HG03442 (cell line): ENCODE measurements at regions not wholly inside any gene's neighbourhood (a gene's known extent, or its start where the extent isn't known, plus 50 kb on each side); places are given as distances from the start of the nearest gene placed in this dataset.

ENCODE experiments used
- ATAC-seq: cut with Tn5 transposase; IDR thresholded peaks from one replicate; pipeline ENCODE4 v1.9.1; 2021; ENCODE audit warnings: mild to moderate bottlenecking, moderate library complexity; ENCODE audit not compliant: unreplicated experiment

- no peak for ATAC-seq
Observed at GRCh38 chr12:13843841-13844240, 137.6 kb downstream of the GRIN2B start.

GRCh38 chr12:13841358-13841757 lies 140.0 kb downstream of the GRIN2B start:
- ATAC-seq = no peak

GRCh38 chr12:13839365-13840336 lies 141.8 kb downstream of the GRIN2B start:
- ATAC-seq = no peak

GRCh38 chr12:13836099-13836498 lies 145.3 kb downstream of the GRIN2B start:
- no peak for ATAC-seq

GRCh38 chr12:13835652-13836051 lies 145.8 kb downstream of the GRIN2B start:
- no peak for ATAC-seq

- no peak for ATAC-seq
Observed at GRCh38 chr12:13834241-13834640, 147.2 kb downstream of the GRIN2B start.

- no peak for ATAC-seq
Observed at GRCh38 chr12:13817131-13817530, 164.3 kb downstream of the GRIN2B start.

GRCh38 chr12:13816394-13816793 lies 165.0 kb downstream of the GRIN2B start:
- no peak for ATAC-seq

GRCh38 chr12:13812168-13812567 lies 169.2 kb downstream of the GRIN2B start:
- no peak for ATAC-seq

- no peak for ATAC-seq
Observed at GRCh38 chr12:13811061-13811460, 170.3 kb downstream of the GRIN2B start.

GRCh38 chr12:13805041-13805440 lies 176.4 kb downstream of the GRIN2B start:
- ATAC-seq = no peak

GRCh38 chr12:13801543-13801942 lies 179.9 kb downstream of the GRIN2B start:
- no peak for ATAC-seq

- ATAC-seq = no peak
Observed at GRCh38 chr12:13799574-13799973, 181.8 kb downstream of the GRIN2B start.

GRCh38 chr12:13798162-13798561 lies 183.2 kb downstream of the GRIN2B start:
- ATAC-seq = no peak

- no peak for ATAC-seq
Observed at GRCh38 chr12:13794706-13795105, 186.7 kb downstream of the GRIN2B start.

- ATAC-seq = no peak
Observed at GRCh38 chr12:13790317-13790716, 191.1 kb downstream of the GRIN2B start.

- ATAC-seq = no peak
Observed at GRCh38 chr12:13788626-13789025, 192.8 kb downstream of the GRIN2B start.

- ATAC-seq = no peak
Observed at GRCh38 chr12:13786646-13787045, 194.8 kb downstream of the GRIN2B start.

- ATAC-seq = no peak
Observed at GRCh38 chr12:13784504-13784903, 196.9 kb downstream of the GRIN2B start.

- no peak for ATAC-seq
Observed at GRCh38 chr12:13780453-13780852, 200.9 kb downstream of the GRIN2B start.

GRCh38 chr12:13777374-13777773 lies 204.0 kb downstream of the GRIN2B start:
- no peak for ATAC-seq

- no peak for ATAC-seq
Observed at GRCh38 chr12:13772264-13772663, 209.1 kb downstream of the GRIN2B start.

GRCh38 chr12:13770576-13770975 lies 210.8 kb downstream of the GRIN2B start:
- ATAC-seq = no peak
